GM23248 (cell line): ENCODE measurements at regions not wholly inside any gene's neighbourhood (a gene's known extent, or its start where the extent isn't known, plus 50 kb on each side); places are given as distances from the start of the nearest gene placed in this dataset.

Experiments
- EZH2 ChIP-seq: fragments of 200-600 bp; sonication (generic); IDR thresholded peaks from 2 replicates; pipeline ENCODE4 v1.6.1; 2018; ENCODE audit warnings: antibody characterized with exemption, mild to moderate bottlenecking; ENCODE audit not compliant: insufficient read depth, poor library complexity, severe bottlenecking
- EZH2phosphoT487 ChIP-seq: fragments of 200-600 bp; sonication (generic); IDR thresholded peaks from 2 replicates; pipeline ENCODE4 v1.6.1; 2018; ENCODE audit warnings: antibody characterized with exemption, moderate library complexity, mild to moderate bottlenecking, low read depth; ENCODE audit not compliant: insufficient read depth

DNA sequence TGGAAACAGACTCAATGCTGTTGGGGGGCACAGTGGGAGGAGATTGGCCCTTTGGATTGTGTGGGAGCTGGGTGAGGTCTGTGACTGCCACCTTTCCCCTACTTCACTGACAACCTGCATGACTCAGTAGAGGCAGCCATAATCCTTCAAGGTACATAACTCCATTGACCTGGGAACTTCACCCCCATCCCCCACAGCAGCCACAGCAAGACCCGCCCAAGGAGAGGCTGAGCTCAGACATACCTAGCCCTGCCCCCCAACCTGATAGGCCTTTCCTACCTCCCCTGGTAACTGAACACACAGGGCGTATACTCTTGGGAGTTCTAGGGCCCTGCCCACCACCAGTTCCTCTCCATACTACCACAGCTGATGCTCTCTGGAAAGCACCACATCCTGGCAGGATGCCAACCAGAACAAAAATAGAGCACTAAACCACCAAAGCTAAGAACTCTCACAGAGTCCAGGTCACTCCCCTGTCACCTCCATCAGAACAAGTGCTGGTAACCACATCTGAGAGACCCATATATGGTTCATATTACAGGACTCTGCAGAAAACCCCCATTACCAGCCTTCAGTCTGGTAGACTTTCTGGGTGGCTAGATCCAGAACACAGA, 703.9 kb downstream of the FSCB start:
- TF ChIP-seq EZH2 (no peak), EZH2phosphoT487 (no peak)
